ENCODE measurements at regions not wholly inside any gene's neighbourhood (a gene's known extent, or its start where the extent isn't known, plus 50 kb on each side); places are given as distances from the start of the nearest gene placed in this dataset.
"Not testable (repeated sequence)": the region's sequence is repeated elsewhere in the genome, so short reads cannot be mapped to it uniquely, and the experiment has no call there.

DNA sequence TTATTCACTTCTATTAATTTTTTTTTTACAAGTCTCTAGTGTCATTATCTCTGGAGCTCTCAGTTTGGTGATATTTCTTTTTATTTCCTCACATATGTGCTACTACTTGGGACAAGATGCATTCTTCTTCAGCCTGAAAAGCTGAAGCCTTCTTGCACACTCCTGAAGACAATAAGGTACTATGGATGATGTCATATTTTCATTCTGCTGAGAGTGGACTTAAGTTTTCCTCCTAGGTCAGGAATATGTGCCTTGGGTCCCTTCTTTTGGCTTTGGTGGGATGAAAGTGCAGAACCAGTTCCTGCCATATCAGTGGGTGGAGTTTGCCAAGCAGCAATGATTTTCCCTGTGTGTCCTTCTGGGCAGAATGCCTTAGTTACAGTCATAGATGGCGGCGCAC is 188.7 kb upstream of the EYA4 start:
- no peak for DNase-seq (ENCODE audit: low spot score)

DNA sequence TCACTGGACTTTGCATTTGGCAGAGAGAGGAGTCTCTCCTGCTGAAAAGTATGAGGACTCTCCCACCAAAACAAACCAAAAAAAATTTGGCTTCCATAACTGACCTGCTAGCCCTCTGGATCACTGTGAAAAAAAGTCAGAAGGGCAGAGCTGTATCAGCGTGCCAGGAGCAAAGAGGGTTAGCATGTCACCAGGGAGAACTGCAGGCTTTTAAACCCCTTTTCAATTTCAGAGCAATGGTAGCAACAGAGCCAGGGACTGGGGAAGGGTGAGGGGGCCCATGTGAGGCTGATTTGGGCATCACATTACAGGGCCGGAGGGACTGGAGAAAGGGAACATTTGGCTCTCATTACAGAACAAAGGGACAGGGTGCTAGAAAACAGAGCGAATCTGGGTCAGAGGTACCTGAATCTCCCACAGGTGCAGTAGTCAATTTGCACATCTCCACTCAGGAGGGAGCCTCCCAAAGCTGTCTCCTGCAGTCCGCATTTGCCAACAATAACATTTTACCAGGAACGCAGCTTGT is 185.7 kb upstream of the EYA4 start:
- DNase-seq (ENCODE audit: low spot score) = peak; percentile 21

DNA sequence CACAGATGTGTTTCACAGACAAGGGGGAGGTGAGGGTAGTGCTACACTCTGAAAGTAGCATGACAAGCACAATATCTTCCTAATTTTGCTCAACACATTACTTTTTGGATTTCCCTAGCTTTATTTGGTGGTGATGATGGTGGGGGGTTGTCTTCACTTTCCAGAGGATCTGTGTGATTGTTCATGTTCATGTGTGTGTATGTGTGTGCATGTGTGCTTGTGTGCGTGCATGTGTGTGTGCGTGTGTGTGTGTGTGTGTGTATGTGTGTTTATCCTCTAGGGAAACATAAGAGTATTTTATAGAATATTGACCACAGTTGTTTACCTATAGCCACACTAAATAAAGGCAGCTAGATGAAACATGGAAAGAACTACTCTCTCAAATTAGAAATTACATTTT is 183.8 kb upstream of the EYA4 start:
- no peak for DNase-seq (ENCODE audit: low spot score)

DNA sequence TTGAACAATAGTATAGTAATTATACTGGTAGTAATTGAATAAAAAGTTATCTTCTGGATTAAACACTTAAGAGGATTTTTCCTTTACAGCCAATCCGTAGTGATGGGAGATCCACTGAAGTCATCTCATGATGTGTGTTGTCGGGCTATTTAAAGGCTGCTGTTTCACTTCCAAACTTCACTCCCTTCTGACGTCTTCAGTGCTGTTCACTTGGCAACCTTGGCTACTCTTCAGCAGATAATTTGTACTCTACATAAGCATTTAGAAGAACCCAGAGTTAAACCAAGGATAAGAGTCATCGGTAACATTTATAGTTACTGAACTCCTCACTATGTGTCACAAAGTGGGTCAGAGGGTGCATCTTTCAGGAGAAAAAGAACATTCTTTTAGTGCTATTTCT is 179.1 kb upstream of the EYA4 start:
- DNase-seq (ENCODE audit: low spot score) = no peak

DNA sequence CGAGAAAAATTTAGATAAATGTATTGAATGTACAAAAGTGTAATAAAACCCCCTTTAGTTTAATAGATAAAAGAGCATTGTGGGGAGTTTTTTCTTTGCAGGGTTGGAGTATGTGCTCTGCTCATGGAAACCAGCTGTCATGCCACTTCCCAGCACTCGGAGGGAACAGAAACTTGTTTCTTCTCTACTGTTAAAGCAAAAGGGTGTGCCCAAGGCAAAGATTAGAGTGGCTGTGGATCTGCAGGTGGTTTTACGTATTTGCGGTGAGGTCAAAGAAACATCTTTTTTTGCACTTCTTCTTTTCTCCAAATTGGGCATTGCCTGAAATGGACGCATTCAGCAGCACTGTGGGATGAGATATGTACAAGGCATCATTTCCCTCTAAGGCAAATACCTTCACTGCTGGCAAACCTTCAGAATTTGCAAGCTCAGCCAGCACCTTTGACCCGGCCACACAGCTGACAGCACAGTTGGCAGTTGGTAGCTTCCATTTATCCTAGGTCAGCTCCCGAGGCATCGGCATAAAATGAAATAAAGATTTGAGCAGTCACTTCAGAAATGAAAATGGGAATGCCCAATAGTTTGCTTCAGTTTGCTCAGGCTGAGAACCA is 178.4 kb upstream of the EYA4 start:
- no peak for DNase-seq (ENCODE audit: low spot score)

DNA sequence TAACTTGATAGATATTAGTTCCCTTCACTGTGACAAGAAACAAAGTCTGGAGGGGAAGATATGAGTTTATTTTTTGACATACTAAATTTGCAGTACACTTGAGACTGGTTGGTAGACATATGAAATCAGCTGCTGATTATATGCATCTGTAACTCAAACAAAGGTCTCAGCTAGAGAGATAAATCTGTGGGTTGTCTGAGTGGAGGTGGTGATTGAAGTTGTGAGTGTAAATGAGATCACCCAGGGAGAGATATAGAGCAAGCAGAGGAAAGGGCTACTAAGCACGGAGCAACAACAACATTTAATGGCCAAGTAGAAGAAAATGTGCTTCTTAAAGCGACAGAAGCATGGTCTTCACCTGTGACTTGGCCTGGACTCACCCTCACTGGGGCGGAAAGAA is 173.2 kb upstream of the EYA4 start:
- DNase-seq (ENCODE audit: low spot score) = no peak

DNA sequence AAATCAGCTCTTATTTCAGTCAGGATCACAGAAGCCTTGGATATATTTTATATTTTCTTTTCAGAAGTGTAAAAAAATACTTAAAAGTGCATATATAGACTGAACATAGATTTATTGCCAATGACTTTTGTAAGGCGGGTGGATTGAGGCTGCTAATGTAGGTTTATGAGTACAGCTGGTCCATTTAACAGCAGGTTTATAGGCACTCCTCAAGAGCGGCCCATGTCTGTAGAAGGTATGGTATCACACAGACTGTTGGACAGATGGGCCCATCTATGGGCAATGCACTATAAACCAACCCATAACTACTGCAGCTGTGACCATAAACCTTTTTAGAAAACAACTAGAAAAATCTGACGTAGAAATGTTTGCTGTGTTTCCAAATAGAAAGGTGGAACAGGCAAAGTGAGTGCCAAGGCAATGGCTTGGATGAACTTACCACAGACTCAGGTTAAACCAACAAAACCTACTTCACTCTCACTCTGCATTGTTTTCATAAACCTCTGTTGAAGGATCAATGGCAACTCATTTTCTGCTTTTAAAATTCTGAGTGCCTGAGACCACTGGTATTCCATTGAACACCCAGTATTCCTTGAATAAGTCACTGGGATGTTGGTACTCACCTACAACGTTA is 170.6 kb upstream of the EYA4 start:
- DNase-seq (ENCODE audit: low spot score) = no peak

DNA sequence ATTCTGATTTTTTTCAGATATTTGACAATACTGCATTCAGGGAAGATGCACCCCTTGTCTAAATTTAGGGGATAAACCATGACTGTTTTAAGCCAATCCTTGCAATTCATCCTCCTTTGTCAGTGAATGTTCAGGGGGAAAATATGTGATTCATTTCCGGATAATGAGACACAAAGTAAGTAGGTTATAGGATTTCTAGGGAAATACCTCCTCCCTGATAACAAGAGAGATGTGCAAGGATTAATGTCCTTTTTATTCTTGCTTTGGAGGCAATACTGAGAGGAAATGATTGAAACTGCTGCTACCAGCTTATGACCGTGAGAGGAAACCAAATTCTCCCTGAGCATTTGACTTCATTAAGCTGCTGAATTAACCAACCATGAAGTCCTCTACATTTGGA is 161.3 kb upstream of the EYA4 start:
- DNase-seq (ENCODE audit: low spot score) = no peak

DNA sequence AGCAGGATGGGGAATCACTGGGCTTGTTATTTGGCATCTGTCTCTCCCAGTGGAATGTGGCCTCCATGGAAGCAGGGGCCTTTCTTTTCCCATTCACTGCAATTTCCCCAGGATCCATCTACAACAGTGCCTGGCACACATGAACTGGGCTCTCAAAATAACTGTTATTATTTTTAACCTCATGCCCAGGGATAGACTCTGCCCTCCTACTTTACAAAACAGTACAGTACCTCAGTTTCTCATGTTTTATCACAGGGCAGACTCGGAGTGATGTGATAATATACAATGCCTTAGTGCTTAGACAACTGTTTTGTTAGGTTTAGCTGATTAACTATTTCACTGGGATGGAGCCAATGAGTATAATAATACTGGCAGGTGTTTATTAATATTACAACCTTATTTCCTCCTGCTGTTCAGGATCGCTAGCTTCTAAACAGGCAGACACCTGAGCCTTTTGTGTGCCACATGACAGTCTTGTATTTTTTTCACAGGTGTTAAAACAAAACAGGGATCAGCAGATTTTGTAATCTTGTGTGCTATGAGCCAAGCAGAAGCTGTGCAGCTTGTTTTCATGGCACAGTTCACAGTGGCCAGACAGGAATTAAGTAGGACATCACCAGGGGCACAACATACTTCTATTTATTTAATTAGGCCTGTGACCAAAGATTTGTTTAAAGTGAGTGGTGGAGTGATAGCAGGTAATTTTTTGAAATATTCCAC is 157.7 kb upstream of the EYA4 start:
- peak; percentile 35 for DNase-seq (ENCODE audit: low spot score)

DNA sequence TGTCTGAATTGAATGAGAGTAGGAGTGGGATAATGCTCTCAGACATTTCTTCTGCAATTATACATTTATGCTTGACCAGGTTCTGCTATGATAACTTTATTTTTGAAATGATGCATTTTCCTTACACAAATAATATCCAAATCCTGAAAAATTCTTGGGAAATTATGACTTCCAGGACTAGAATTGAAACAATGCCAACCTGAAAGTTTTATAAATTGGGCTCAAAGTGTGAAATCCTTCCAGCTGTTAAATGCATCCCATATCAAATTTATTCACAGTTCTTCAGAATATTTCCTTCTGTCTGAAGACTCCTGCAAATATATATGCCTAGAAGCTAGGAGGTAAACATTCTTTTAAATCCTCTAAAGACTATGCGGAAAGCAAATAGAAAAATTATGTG is 155.7 kb upstream of the EYA4 start:
- no peak for DNase-seq (ENCODE audit: low spot score)

DNA sequence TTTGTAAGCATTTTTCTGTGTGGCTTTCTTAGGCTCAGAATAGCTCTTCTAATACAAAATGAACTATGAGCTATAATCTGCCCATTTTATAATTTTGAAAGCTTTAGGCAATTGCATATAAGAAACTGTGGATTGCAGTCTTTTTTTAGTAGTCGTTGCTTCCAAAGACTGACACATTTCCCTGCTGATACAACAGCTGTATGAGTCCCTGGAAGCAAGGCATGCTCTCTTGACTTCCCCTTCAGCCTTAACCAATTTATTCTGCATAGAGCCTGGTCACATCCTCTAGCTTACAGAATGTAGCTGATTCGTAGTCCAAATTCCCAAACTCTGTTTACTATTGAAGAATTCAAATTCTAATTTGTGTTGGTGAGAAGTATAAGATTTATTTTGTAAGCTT is 155.3 kb upstream of the EYA4 start:
- DNase-seq (ENCODE audit: low spot score) = no peak

DNA sequence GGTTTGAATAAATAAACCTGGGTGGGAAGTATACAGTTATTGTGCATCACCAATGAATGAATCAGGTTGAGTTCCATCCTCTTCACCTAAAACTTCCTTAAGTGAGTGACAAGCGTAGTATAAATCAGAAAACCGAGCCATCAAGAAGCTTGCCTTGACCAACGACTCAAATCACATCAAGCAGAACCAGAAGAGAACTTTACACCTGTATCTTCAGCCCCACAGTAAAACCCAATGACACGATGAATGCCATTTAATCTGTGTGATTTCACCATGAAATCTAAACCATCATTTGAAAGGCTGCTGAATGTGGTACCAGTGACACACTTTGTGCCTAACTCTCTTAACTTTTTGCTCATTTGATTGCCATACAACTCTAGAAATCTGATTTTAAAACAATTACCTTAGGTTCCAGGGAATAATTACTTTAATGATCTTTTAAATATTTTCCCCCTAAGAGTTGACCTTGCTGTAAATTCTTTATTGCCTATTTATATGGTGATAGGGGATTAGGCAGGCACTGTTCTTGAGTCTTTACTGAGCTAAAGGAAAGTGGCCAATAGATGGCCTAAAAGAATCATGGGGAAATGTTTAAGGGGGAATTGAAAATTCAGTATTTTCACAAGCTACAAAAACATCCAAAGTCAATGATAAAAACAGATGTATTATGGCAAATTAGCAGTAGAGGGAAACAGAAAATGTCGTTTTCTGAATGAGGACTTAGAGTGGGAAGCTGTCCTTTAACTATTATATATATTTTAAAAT is 152.0 kb upstream of the EYA4 start:
- DNase-seq (ENCODE audit: low spot score) = no peak

DNA sequence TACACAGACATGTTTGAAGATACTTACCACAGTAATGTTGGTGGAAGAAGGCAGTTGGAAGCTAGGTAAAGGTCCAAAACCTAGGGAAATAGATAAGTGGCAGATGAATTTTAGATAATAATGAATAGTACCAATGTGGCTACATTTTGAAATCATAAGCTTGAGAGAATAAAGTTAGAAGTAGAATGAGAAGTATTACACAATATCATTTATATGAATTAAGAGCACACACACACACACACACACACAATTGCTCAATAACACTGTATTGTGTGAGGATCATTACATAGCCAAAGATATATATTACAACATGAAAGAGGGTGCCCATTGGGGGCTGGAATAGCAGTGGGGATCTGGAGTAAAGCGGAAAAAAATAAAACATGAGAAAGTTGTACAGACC is 149.0 kb upstream of the EYA4 start:
- no peak for DNase-seq (ENCODE audit: low spot score)

DNA sequence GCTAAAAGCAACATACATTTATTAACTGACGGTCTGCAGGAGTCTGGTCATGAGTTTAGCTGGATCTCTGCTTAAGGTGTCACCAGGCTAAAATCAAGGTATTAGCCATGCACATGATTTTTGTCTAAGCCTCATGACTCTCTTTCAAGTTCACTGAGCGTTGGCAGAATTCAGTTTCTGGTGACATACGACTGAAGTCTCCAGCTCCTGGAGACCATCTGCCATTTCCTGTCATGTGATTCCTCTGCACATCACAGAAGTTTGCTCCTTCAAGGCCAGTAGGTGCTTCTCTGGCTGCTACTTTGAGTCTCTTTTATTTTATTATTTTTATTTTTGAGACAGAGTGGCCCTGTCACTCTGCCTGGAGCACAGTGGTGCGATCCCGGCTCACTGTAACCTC is 148.4 kb upstream of the EYA4 start:
- no peak for DNase-seq (ENCODE audit: low spot score)

DNA sequence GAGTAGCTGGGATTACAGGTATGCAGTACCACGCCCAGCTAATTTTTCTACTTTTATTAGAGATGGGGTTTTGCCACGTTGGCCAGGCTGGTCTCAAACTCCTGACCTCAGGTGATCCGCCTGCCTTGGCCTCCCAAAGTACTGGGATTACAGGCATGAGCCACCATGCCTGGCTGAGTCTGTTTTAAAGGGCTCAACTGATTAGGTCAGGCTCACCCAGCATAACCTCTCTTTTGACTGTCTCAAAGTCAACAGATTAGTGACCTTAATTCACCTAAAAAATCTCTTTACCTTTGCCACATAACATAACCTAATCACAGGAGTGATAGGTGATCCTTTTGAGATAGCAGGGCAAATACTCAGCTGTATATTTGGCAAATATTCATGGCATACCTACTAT is 147.9 kb upstream of the EYA4 start:
- not testable (repeated sequence) for DNase-seq (ENCODE audit: low spot score)

DNA sequence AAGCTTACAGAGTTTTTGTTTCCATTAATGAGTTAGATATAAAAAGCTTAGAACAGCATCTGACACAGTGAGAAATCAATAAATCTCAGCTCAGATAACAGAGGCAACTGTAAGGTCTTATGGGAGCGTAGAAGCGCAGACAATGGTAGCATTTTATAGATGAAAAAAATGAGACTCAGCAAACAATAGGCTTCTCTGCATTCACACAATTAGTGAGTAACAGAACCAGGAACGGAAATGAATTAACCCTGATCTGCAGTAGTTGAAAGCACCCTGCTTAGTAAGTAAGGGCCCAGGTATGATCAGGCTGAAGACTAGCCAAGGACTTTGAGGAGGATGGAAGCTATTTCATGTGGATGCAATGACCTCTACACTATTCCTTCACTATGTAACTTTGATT is 147.2 kb upstream of the EYA4 start:
- DNase-seq (ENCODE audit: low spot score) = no peak

DNA sequence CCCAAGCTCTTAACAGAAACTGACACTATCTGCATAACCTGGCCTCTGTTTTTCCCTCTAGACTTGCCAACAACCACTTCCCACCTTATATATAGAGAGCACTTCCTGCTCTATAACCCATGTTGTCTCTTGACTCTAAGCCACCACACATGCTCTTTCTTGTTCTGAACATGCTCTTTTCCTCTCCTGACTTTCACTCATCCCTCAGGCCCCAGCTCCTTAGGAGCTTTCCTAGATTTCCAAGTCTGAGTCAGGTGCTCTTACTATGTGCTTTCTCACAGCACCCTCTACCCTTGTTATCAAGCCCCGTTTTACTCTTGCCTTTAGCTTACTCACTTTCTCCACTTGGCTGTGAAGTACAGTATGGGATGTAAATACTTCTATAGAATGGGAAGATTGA is 143.9 kb upstream of the EYA4 start:
- DNase-seq (ENCODE audit: low spot score) = no peak

DNA sequence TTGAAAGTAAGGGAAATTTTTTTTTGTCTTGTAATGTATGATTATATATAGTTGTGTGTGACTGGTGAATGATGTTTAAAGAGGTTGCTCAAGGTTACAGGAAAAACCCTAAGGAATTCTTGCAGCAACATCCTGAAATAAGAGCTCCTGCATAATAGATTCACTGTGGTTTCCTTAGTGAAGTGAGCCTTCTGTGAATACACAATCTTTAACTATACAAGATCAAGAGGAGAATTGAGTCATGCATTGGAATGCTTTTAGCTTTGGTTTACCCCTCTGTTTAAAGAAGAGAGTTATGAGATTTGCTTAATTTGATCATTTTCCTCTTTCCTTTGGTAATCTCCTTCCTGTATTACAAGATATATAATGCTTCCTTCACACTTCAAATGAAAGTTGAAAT is 141.6 kb upstream of the EYA4 start:
- DNase-seq (ENCODE audit: low spot score) = no peak

DNA sequence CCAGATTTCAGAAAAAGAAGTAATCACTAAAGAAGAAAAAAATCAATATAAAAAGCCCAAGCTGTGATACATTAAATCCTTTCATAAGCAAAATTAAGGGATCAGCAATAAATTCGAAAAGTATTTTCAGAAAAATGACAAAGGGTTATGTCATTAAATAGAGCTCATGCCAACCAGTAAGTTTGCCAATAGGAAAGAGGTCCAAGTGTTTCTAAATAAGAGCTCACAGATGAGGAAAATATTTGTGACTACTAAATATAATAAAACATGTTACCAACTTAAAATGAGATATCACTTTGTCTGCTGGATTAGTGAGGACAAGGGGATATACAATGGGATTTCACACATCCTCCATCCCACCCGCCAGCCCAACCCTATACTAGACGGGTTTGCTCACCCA is 140.3 kb upstream of the EYA4 start:
- no peak for DNase-seq (ENCODE audit: low spot score)

DNA sequence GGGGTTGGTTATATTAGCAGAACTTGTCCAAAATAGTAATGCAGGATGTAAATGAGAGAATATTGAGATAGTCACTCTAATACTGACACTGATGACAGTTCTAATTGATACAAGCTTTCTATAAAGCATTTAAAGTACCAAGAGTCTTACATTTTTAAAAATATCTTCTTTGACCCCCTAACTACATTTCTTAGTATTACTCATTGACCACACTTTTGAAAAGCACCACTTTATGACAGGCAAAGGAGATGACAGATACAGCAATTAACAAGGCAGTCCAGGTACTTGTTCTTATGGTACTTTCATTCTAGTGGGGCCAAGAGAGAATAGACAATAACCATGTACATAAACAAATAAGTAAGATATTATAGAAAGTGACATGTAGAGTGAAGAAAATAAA is 139.4 kb upstream of the EYA4 start:
- DNase-seq (ENCODE audit: low spot score) = no peak

DNA sequence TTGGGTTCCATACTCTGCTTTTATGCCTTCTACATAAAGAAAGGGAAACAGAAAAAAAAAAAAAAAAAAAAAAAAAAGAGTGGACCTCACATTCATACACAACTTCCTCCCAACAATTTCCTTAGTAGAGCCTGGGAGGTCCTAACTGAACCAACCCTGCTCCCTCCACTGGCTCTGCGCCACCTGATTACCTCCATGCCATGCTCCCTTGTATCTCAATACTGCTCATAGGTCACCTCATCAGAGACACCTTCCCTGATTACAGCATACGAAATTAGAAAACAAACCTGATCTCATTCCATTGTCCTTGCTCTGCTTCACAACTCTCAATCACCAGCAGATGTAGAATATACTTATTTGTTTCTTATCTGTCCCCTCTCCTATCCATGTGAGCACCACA is 134.2 kb upstream of the EYA4 start:
- no peak for DNase-seq (ENCODE audit: low spot score)

DNA sequence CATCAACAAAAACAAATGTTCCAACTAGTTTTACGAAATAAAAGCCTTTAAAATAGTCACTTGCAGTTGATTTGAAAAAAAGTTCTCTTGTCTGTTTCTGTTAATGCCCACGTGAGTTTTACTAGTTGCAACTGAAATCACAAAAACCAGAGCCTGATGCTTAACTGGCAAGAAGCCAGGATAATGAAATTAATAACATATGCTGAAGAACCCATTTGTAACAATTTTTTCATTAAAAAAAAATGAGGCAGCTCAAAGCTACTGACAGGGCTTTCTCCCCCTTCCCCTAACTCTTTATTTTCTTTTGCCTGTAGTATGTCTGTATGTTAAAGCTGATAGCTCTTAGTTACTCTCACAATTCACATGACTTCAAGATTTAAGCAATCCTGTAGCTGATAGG is 132.7 kb upstream of the EYA4 start:
- DNase-seq (ENCODE audit: low spot score) = no peak

DNA sequence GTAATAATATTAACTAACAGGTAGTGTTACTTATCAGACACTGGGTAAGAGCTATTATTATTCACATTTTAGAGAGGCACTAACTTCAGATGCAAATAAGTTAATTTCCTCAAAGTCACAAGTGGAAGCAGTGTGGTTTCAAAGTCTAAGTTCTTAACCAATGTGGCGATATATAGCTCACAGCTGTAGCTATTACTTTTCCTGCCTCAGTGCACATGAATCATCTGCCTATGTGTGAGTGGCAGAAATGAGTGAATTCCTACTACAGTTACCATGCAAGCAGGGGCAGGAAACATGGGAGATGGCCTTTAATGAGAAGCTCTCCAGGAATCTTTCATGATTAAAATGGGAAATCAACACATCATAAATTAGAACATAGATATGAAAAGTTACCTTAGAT is 126.2 kb upstream of the EYA4 start:
- no peak for DNase-seq (ENCODE audit: low spot score)
